Adipose tissue (tissue), 3 donors: ENCODE measurements at regions not wholly inside any gene's neighbourhood (a gene's known extent, or its start where the extent isn't known, plus 50 kb on each side); places are given as distances from the start of the nearest gene placed in this dataset.

Experiments
- H3K27ac ChIP-seq: one replicate; pipeline ENCODE4 v1.5.1; 2013; ENCODE audit warnings: low read depth, low read length
- WGBS, 3 donors: extraction: QIAGEN DNeasy Blood & Tissue Kit; methylation state at CpG; one replicate each; pipeline ENCODE4 v1.1.7; 2013; 5-methylcytosine and 5-hydroxymethylcytosine counted together
- donor health status: healthy with polysubstance abuse.
- donor health status: Bipolar disorder and iron deficiency.
- donor health status: healthy.

GRCh38 chr11:95507794-95508193 is 276.8 kb upstream of the SESN3 start:
- no peak overlapping the region for H3K27ac ChIP-seq
- 59 to 77% (median 68%) methylated on average over 3 of the region's 3 CpGs for WGBS, 3 donors

DNA sequence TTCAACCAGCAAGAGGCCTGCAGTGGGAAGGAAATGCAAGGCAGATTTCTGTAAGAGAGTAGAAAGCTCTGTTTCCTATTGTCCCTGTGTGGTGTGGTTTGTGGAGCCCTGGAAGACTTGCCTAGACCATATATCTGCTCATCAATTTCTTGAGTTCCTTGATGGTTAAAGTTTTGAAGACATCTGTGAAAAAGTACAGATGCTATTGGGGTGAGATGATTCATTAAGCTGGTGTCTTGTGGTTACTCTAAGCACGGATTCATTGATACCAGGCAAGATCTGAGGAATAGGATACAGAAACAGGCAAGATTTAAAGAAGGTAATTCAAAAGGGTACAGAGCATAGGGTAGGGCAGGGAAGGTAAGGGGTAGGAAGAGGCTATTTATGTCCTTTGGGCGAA is 275.8 kb upstream of the SESN3 start:
- WGBS, 3 donors, result 83 to 91% (median 91%) methylated on average over 2 of the region's 2 CpGs
- H3K27ac ChIP-seq, result no peak overlapping the region

DNA sequence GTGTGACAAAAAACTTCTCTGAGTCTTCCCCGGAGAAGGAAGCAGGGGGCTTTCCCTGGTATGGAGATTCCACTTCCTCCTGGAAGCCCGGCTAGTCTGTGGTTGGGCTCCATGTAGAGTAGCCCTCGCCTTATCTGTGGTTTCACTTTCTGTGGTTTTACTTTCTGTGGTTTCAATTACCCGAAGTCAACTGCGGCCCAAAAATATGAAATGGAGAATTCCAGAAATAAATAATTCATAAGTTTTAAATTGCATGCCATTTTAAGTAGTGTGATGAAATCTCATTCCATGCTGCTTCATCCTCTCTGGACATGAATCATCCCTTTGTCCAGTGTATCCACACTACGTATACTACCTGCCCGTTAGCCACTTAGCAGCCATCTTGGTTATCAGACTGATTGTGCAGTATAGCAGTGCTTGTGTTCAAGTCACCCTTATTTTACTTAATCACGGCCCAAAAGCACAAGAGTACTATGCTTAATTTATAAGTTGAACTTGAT is 275.0 kb upstream of the SESN3 start:
- WGBS, 3 donors, result 60 to 86% (median 62%) methylated on average over 8 of the region's 8 CpGs
- H3K27ac ChIP-seq, result no peak overlapping the region

DNA sequence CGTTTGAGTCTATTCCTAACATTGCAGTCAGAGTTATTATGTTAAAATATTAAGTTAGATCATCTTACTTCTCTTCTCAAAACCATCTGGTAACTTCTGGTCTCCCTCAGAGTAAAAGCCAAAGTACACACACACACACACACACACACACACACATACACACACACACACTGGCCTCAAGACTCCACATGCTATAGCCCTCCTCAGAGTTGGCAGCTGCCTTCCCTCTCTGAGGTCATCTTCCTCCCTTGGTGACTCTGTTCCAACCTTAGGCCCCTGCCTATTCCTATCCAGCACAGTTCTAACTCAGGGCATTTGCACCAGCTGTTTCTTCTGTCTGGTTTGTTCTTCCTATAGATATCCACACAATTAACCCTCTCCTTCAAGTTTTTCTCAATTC is 272.0 kb upstream of the SESN3 start:
- WGBS, 3 donors, result 57 to 72% (median 60%) methylated on average over 1 of the region's 1 CpG
- H3K27ac ChIP-seq, result no peak overlapping the region

DNA sequence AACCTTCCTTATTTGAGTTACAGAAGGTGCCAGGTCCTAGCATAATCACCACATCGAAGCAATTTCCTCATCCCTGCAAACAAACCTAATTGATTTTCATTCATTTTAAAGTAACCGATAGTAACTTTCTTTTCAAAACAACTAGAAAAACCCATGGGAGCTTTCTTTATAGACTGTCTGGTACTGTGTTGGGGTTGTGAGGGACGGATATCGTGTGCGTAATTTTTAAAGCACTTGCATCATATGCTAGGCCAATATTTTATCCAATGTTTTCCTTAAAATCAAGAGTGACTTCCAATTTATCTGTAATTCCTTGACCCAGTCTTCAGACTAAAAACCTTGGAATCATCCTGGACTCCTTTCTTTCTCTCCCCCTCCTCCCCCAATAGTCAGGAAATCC is 271.5 kb upstream of the SESN3 start:
- 79 to 86% (median 83%) methylated on average over 5 of the region's 5 CpGs for WGBS, 3 donors
- H3K27ac ChIP-seq, result no peak overlapping the region

DNA sequence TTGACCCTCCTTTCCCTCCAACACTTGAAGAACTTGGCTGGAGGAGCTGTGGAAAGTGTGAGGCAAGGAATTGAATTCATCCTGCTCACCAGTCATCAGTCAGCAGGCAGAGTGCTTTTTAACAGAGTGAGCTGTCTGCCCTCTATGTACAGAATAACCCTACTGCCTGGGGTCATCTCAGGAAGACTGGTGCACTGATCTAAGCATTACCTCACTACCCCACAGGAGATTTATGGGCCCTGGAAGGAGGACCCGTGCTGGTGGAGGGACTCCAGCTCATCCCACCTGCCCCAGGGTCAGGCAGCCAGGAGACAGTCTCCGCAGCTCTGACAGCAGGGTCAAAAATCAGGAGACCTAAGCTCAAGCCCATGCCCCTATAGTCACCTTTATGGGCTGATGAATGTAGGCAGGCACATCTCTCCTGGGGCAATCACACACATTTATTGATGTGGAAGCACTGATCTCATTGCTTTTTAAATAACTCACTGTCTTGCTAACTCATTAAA is 270.8 kb upstream of the SESN3 start:
- H3K27ac ChIP-seq, result no peak overlapping the region
- 58 to 73% (median 68%) methylated on average over 2 of the region's 2 CpGs for WGBS, 3 donors

DNA sequence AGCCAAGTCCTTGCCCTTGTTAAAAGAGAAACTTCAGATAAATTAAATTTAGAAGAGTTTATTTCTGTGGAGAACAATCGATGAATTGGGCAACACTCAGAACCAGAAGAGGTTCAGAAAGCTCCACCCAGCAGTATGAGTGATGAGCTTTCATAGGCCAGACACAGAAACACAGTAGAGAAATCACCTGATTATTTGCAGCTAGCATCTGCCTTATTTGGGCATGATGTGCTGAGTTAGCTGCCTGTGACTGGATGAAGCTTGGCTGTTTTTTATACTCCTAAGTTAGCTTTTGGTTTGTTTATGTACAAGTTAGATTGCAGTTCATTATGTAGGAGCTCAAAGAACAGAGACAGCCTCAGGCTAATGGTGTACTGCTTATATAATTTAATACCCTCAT is 269.5 kb upstream of the SESN3 start:
- H3K27ac ChIP-seq, result no peak overlapping the region
- 82 to 93% (median 87%) methylated on average over 1 of the region's 1 CpG for WGBS, 3 donors

- no peak overlapping the region for H3K27ac ChIP-seq
Measured at GRCh38 chr11:95499516-95500135, 268.6 kb upstream of the SESN3 start.

DNA sequence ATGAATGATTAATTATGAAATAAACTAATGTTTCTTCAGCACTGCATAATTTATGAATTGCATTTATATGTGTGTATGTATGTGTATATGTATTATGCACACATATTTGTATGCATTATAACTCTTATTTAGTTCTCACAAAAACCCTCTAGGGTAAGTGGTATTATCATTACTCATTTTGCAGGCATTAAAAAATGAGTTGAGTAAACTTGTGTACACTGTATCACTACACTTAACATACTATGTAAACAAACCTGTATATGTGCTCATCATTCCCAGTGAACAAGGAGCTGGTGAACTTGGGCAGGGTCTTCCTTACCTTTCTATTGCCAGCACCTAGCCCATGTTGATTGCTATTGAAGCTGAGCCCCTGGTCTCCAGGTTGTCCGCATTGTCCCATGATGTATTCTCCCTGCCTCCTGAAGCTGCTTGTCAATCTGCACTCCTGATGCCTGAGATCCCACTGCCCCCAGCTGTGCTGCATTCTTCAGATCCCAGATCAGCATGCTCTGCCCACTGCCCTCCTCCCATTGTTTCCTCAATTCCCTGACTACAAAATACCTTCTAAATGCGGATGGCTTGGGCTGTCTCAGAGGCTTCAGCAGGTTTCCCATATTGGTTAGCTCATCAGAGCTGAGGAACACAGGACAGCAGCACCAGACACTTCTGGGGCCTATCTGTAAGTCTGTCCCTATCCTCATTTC is 267.9 kb upstream of the SESN3 start:
- no peak overlapping the region for H3K27ac ChIP-seq
- WGBS, 3 donors, result 73 to 94% (median 93%) methylated on average over 2 of the region's 2 CpGs

- 62 to 89% (median 69%) methylated on average over 1 of the region's 1 CpG for whole genome bisulfite sequencing, 3 donors
- no peak overlapping the region for H3K27ac ChIP-seq
Measured at GRCh38 chr11:95496901-95497300, 265.9 kb upstream of the SESN3 start.

- H3K27ac ChIP-seq, result no peak overlapping the region
Measured at GRCh38 chr11:95495706-95496105, 264.7 kb upstream of the SESN3 start.

DNA sequence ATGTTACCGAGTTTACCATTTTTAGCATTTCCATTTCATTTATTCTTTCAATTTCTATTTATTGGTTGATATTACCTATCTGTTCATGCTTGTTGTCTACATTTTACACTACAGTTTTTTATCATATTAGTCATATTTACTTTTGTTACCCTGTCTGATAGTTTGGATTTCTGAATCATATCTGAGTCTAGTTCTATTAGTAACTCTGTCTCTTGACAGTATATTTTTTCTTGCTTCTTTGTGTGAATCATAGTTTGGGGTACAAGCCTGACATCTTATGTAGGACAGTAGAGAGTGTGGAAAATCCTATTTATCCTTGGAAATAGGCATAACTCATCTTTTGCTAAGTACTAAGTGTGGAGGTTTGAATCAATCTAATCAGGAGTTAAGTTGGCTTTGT is 263.9 kb upstream of the SESN3 start:
- 91 to 100% (median 96%) methylated on average over 1 of the region's 1 CpG for WGBS, 3 donors
- no peak overlapping the region for H3K27ac ChIP-seq

More at GRCh38 chr11:95495706-95496105, 264.7 kb upstream of the SESN3 start:
- WGBS, 3 donors, result 58 to 66% (median 63%) methylated on average over 4 of the region's 4 CpGs

GRCh38 chr11:95494167-95494566 is 263.2 kb upstream of the SESN3 start:
- no peak overlapping the region for H3K27ac ChIP-seq
- WGBS, 3 donors, result 92 to 99% (median 98%) methylated on average over 4 of the region's 4 CpGs

- WGBS, 3 donors, result 63 to 85% (median 83%) methylated on average over 1 of the region's 1 CpG
- H3K27ac ChIP-seq, result no peak overlapping the region
Measured at GRCh38 chr11:95490625-95491024, 259.6 kb upstream of the SESN3 start.

- WGBS, 3 donors, result 32 to 81% (median 79%) methylated on average over 5 of the region's 5 CpGs
- no peak overlapping the region for H3K27ac ChIP-seq
Measured at GRCh38 chr11:95487938-95488337, 256.9 kb upstream of the SESN3 start.

DNA sequence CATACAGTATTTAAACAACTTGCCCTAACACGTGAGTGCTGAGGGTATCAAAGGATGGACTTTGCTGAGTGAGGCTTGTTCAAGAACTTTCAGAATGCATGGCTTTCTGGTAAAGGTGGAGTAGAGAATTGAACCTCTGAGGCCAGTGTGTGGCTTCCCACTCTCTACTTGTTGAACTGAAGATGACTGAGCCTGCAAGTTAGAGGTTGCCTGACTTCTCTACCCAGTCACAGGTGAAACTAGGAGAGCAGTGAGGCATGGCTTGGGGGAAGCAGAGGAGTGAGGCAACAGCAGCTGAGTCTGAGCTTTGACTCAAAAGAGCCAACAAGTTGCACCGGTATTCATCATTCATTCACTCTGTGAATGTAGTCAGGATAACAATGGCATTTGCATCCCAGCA is 256.4 kb upstream of the SESN3 start:
- H3K27ac ChIP-seq, result no peak overlapping the region
- 41 to 78% (median 72%) methylated on average over 2 of the region's 2 CpGs for WGBS, 3 donors

GRCh38 chr11:95486979-95487378 is 256.0 kb upstream of the SESN3 start:
- no peak overlapping the region for H3K27ac ChIP-seq
- WGBS, 3 donors, result 87 to 97% (median 94%) methylated on average over 9 of the region's 9 CpGs

GRCh38 chr11:95486466-95486865 is 255.5 kb upstream of the SESN3 start:
- no peak overlapping the region for H3K27ac ChIP-seq
- 79 to 92% (median 83%) methylated on average over 2 of the region's 2 CpGs for WGBS, 3 donors

GRCh38 chr11:95485115-95485900 is 254.3 kb upstream of the SESN3 start:
- H3K27ac ChIP-seq, result no peak overlapping the region
- 96 to 98% (median 97%) methylated on average over 2 of the region's 2 CpGs for WGBS, 3 donors
